MM.1S (cell line): ENCODE measurements at regions not wholly inside any gene's neighbourhood (a gene's known extent, or its start where the extent isn't known, plus 50 kb on each side); places are given as distances from the start of the nearest gene placed in this dataset.
A peak's percentile ranks its signal among the peaks of the same experiment; 100 is the strongest.

ENCODE experiments used
- EZH2phosphoT487 ChIP-seq: fragments of 300-600 bp; sonication (generic); IDR thresholded peaks from 2 replicates; pipeline ENCODE4 v1.6.1; 2018; ENCODE audit warnings: antibody characterized with exemption, low read length
- TF ChIP-seq, protein P1 (sequence below): fragments of 300-600 bp; sonication (generic); IDR thresholded peaks from 2 replicates; pipeline ENCODE4 v1.5.1; 2016; ENCODE audit warnings: antibody characterized with exemption, low read length, mixed read lengths

DNA sequence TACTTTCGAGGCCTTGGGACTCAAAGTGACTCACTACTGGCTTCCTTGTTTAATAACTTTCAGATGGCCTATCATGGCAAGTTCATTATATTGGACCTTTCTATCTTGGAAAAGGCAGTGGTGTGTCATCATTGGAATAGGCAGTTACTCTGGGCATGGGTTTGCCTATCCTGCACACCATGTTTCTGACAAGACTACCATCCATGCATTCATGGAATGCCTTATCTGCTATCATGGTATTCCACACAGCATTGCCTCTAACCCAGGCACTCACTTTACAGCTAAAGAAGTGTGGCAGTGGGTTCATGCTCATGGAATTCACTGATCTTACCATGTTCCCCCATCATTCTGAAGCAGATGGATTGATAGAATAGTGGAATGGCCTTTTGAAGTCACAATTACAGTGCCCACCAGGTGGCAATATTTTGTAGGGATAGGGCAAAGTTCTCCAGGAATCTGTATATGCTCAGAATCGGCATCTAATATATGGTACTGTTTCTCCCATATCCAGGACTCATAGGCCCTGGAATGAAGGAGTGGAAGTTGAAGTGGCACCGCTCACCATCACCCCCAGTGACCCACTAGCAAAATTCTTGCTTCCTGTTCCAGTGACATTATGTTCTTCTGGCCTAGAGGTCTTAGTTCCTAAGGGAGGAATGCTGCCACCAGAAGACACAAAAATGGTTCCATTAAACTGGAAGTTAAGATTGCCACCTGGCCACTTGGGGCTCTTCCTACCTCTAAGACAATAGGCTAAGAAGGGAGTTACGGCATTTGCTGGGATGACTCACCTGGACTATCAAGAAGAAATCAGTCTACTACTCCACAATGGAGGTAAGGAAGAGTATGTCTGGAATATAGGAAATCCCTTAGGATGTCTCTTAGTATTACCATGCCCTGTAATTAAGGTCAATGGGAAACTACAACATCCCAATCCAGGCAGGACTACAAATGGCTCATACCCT is 1161.4 kb downstream of the SI start:
- TF ChIP-seq, protein P1, sequence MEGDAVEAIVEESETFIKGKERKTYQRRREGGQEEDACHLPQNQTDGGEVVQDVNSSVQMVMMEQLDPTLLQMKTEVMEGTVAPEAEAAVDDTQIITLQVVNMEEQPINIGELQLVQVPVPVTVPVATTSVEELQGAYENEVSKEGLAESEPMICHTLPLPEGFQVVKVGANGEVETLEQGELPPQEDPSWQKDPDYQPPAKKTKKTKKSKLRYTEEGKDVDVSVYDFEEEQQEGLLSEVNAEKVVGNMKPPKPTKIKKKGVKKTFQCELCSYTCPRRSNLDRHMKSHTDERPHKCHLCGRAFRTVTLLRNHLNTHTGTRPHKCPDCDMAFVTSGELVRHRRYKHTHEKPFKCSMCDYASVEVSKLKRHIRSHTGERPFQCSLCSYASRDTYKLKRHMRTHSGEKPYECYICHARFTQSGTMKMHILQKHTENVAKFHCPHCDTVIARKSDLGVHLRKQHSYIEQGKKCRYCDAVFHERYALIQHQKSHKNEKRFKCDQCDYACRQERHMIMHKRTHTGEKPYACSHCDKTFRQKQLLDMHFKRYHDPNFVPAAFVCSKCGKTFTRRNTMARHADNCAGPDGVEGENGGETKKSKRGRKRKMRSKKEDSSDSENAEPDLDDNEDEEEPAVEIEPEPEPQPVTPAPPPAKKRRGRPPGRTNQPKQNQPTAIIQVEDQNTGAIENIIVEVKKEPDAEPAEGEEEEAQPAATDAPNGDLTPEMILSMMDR = peak; percentile 52
- no peak for TF ChIP-seq EZH2phosphoT487
